H9 (cell line): ENCODE measurements at regions not wholly inside any gene's neighbourhood (a gene's known extent, or its start where the extent isn't known, plus 50 kb on each side); places are given as distances from the start of the nearest gene placed in this dataset.

Experiments
- DNase-seq: peaks from one replicate; pipeline ENCODE4 v3.0.0-alpha.2; 2017
- H2AFZ ChIP-seq: one replicate; pipeline ENCODE4 v1.6.1; 2013; ENCODE audit warnings: mild to moderate bottlenecking, low read length, control low read depth, moderate library complexity
- H2AK5ac ChIP-seq: 2 replicates; pipeline ENCODE4 v1.6.1; 2013; ENCODE audit warnings: low read length, control low read depth, mixed read lengths; ENCODE audit not compliant: insufficient read length
- H2BK120ac ChIP-seq: one replicate; pipeline ENCODE4 v1.6.1; 2013; ENCODE audit warnings: low read depth, mild to moderate bottlenecking, low read length, control low read depth, inconsistent platforms; ENCODE audit not compliant: poor library complexity, severe bottlenecking
- H2BK12ac ChIP-seq: 2 replicates; pipeline ENCODE4 v1.6.1; 2013; ENCODE audit warnings: low read length, control low read depth, mixed read lengths, low read depth; ENCODE audit not compliant: insufficient read length
- H2BK15ac ChIP-seq: 2 replicates; pipeline ENCODE4 v1.6.1; 2013; ENCODE audit warnings: low read depth, low read length, control low read depth
- H2BK20ac ChIP-seq: one replicate; pipeline ENCODE4 v1.6.1; 2013; ENCODE audit warnings: low read depth, mild to moderate bottlenecking, low read length, control low read depth, inconsistent platforms; ENCODE audit not compliant: poor library complexity, severe bottlenecking
- H2BK5ac ChIP-seq: 2 replicates; pipeline ENCODE4 v1.6.1; 2013; ENCODE audit warnings: low read length, control low read depth, mixed read lengths; ENCODE audit not compliant: insufficient read length
- H3K14ac ChIP-seq: 2 replicates; pipeline ENCODE4 v1.6.1; 2013; ENCODE audit warnings: low read length, control low read depth; ENCODE audit not compliant: insufficient read depth
- H3K18ac ChIP-seq: 2 replicates; pipeline ENCODE4 v1.6.1; 2013; ENCODE audit warnings: low read depth, mild to moderate bottlenecking, mixed read lengths, low read length, control low read depth; ENCODE audit not compliant: insufficient read length
- H3K23ac ChIP-seq: 2 replicates; pipeline ENCODE4 v1.6.1; 2013; ENCODE audit warnings: low read length, control low read depth, mixed read lengths, low read depth; ENCODE audit not compliant: insufficient read length
- H3K23me2 ChIP-seq: 2 replicates; pipeline ENCODE4 v1.6.1; 2013; ENCODE audit warnings: low read depth, mild to moderate bottlenecking, mixed read lengths, low read length, control low read depth; ENCODE audit not compliant: insufficient read length, poor library complexity, severe bottlenecking
- H3K27ac ChIP-seq: 2 replicates; pipeline ENCODE4 v1.5.1; 2013; ENCODE audit warnings: low read length, control low read depth, mixed read lengths, low read depth; ENCODE audit not compliant: insufficient read length
- H3K27me3 ChIP-seq: 2 replicates; pipeline ENCODE4 v1.6.1; 2013; ENCODE audit warnings: low read length, control low read depth, inconsistent platforms; ENCODE audit not compliant: insufficient read depth
- H3K4ac ChIP-seq: 2 replicates; pipeline ENCODE4 v1.6.1; 2013; ENCODE audit warnings: low read depth, mild to moderate bottlenecking, control low read depth, inconsistent platforms, low read length, moderate library complexity
- H3K4me1 ChIP-seq: 2 replicates; pipeline ENCODE4 v1.6.1; 2013; ENCODE audit warnings: low read length, control low read depth, inconsistent platforms; ENCODE audit not compliant: insufficient read depth
- H3K4me2 ChIP-seq: 2 replicates; pipeline ENCODE4 v1.6.1; 2013; ENCODE audit warnings: low read length, control low read depth, mixed read lengths; ENCODE audit not compliant: insufficient read length, insufficient read depth
- H3K56ac ChIP-seq: 2 replicates; pipeline ENCODE4 v1.6.1; 2013; ENCODE audit warnings: low read depth, mild to moderate bottlenecking, mixed read lengths, low read length, control low read depth; ENCODE audit not compliant: insufficient read length
- H3K79me1 ChIP-seq: 2 replicates; pipeline ENCODE4 v1.6.1; 2013; ENCODE audit warnings: low read depth, mild to moderate bottlenecking, moderate library complexity, low read length, control low read depth, inconsistent platforms; ENCODE audit not compliant: insufficient read depth, poor library complexity, severe bottlenecking
- H3K79me2 ChIP-seq: 2 replicates; pipeline ENCODE4 v1.6.1; 2013; ENCODE audit warnings: low read length, control low read depth, inconsistent platforms; ENCODE audit not compliant: insufficient read depth
- H3K9ac ChIP-seq: 2 replicates; pipeline ENCODE4 v1.6.1; 2013; ENCODE audit warnings: low read length, control low read depth, mixed read lengths; ENCODE audit not compliant: insufficient read length; ENCODE audit errors: extremely low read depth
- H3K9me3 ChIP-seq: one replicate; pipeline ENCODE4 v1.6.1; 2013; ENCODE audit warnings: low read depth, low read length, inconsistent platforms; ENCODE audit not compliant: control insufficient read depth
- H3T11ph ChIP-seq: one replicate; pipeline ENCODE4 v1.6.1; 2013; ENCODE audit warnings: mild to moderate bottlenecking, low read length, control low read depth, inconsistent platforms
- H4K20me1 ChIP-seq: one replicate; pipeline ENCODE4 v1.6.1; 2013; ENCODE audit not compliant: control insufficient read depth, insufficient read length, insufficient read depth
- H4K5ac ChIP-seq: 2 replicates; pipeline ENCODE4 v1.6.1; 2013; ENCODE audit warnings: low read depth, mild to moderate bottlenecking, mixed read lengths, low read length, control low read depth; ENCODE audit not compliant: insufficient read length
- H4K8ac ChIP-seq: replicated peaks from 2 replicates; pipeline ENCODE4 v1.6.1; 2013; ENCODE audit warnings: low read length, control low read depth, mixed read lengths, low read depth; ENCODE audit not compliant: insufficient read length
- H4K91ac ChIP-seq: 2 replicates; pipeline ENCODE4 v1.6.1; 2013; ENCODE audit warnings: low read depth, mild to moderate bottlenecking, moderate library complexity, mixed read lengths, low read length, control low read depth; ENCODE audit not compliant: insufficient read length
- H3K27ac Mint-ChIP-seq, 3 experiments: 2 replicates in 2 of 3; 3 replicates in 1 of 3; pipeline ENCODE4 v1.8.0; 2020 to 2021; ENCODE audit warnings: mixed read lengths in 3 of 3, mild to moderate bottlenecking in 1 of 3, moderate library complexity in 1 of 3
- H3K27me3 Mint-ChIP-seq: 2 replicates; pipeline ENCODE4 v1.8.0; 2021; ENCODE audit warnings: low read depth, mild to moderate bottlenecking, moderate library complexity, mixed read lengths
- H3K36me3 Mint-ChIP-seq, 3 experiments: 2 replicates in 2 of 3; 3 replicates in 1 of 3; pipeline ENCODE4 v1.8.0; 2020 to 2021; ENCODE audit warnings: low read depth in 3 of 3, mixed read lengths in 3 of 3; ENCODE audit not compliant: insufficient read depth in 1 of 3
- H3K4me1 Mint-ChIP-seq, 2 experiments: 2 replicates each; pipeline ENCODE4 v1.8.0; 2020; ENCODE audit warnings: mixed read lengths in 2 of 2
- H3K4me3 Mint-ChIP-seq, 2 experiments: 2 replicates in 1 of 2; 3 replicates in 1 of 2; pipeline ENCODE4 v1.8.0; 2020 to 2021; ENCODE audit warnings: mild to moderate bottlenecking in 2 of 2, mixed read lengths in 2 of 2, moderate library complexity in 1 of 2
- H3K9me3 Mint-ChIP-seq, 2 experiments: 2 replicates in 1 of 2; 3 replicates in 1 of 2; pipeline ENCODE4 v1.8.0; 2020; ENCODE audit warnings: mild to moderate bottlenecking in 2 of 2, mixed read lengths in 2 of 2, moderate library complexity in 1 of 2
- CTCF ChIP-seq: fragments of 200-600 bp; sonication (generic); conservative IDR thresholded peaks from 3 replicates; pipeline ENCODE4 v1.8.0; 2021; ENCODE audit warnings: antibody characterized with exemption, mild to moderate bottlenecking
- WGBS: extraction: QIAGEN DNeasy Blood & Tissue Kit; methylation state at CpG from one replicate; pipeline ENCODE4 v1.1.7; 2013; ENCODE audit warnings: missing lambda C conversion rate, low lambda C conversion rate, mixed read lengths; ENCODE audit not compliant: insufficient read length; ENCODE audit errors: extremely low coverage; 5-methylcytosine and 5-hydroxymethylcytosine counted together

DNA sequence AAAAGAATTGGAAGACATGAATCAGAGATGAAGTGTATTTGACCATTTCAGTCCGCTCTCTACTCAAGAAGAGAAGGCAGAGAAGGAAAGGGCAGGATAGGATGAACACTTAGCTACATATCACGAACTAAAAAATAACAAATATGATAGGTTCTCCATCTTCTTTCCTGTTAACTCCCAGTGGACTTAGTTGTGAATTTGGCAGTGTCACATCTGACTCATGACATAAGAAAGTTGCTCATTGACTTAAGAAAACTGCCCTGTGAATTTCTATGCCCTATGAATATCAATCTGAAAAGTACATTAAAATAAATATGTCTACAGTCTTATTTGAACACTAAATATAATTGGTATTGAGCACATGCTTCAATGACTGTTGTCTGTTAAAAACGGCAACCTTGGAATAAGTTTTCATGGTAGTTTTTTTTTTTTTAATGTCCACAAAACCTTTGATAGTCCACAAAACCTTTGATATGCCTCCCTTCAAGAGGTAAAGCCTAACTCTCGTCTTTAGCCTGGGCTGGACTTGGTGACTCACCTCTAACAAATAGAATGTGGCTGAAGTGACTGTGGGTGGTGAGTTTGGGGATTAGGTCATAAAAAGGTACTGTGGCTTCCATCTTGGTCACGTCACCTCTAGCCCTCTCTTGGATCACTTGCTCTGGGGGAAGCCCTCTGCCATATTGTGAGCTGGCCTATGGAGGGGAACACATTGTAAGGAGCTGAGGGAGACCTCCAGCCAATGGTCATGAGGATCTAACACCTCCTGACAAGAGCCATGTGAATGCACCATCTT lies 184.7 kb upstream of the S100G start:
- Histone ChIP-seq H4K8ac (no peak overlapping the region), H3T11ph (no peak overlapping the region), H3K18ac (no peak overlapping the region), H3K9me3 (no peaks in the 10 kb centered on the region), H2BK15ac (no peak overlapping the region), H3K4me1 (peaks cover 19% of the 10 kb centered on the region), H4K91ac (no peak overlapping the region), H3K4ac (no peak overlapping the region), H2BK5ac (no peak overlapping the region), H3K23me2 (no peaks in the 10 kb centered on the region), H4K20me1 (no peaks in the 10 kb centered on the region), H3K27me3 (no peaks in the 10 kb centered on the region), H3K23ac (no peak overlapping the region), H3K79me2 (no peaks in the 10 kb centered on the region), H3K27ac (peak overlapping the region; percentile 26), H3K56ac (no peak overlapping the region), H3K14ac (no peak overlapping the region; the same call in 1 of the 2 replicates), H3K79me1 (no peaks in the 10 kb centered on the region), H4K5ac (no peak overlapping the region), H3K4me2 (no peak overlapping the region), H3K9ac (no peak overlapping the region), H2AK5ac (no peak overlapping the region), H2BK12ac (no peak overlapping the region), H2AFZ (no peak overlapping the region), H2BK120ac (no peak overlapping the region), H2BK20ac (no peak overlapping the region)
- Mint-ChIP-seq H3K36me3 (peaks cover 3 to 17% (median 12%) of the 10 kb centered on the region in 3 experiments), H3K27ac (peak overlapping the region; percentile 46 to 77 (median 72); a peak in 3 of 7 replicates), H3K4me1 (peaks cover 41 to 51% of the 10 kb centered on the region in 2 experiments), H3K27me3 (no peaks in the 10 kb centered on the region), H3K9me3 (no peaks in the 10 kb centered on the region), H3K4me3 (no peak overlapping the region)
- no CpG with 5 or more reads among the region's 5 CpGs for WGBS
- TF ChIP-seq CTCF = no peak
- DNase-seq = no peak
